Vagina (tissue), 2 donors: ENCODE measurements at regions not wholly inside any gene's neighbourhood (a gene's known extent, or its start where the extent isn't known, plus 50 kb on each side); places are given as distances from the start of the nearest gene placed in this dataset.

Experiments used
- DNase-seq, 2 donors: peaks; one replicate each; pipeline ENCODE4 v3.0.0-alpha.2; 2017; ENCODE audit errors: extremely low spot score in 2 of 2
- H3K27ac ChIP-seq: fragments of 200-600 bp; sonication (generic); one replicate; pipeline ENCODE4 v1.5.1; 2019
- H3K27me3 ChIP-seq: fragments of 200-600 bp; sonication (generic); one replicate; pipeline ENCODE4 v1.5.1; 2019
- H3K36me3 ChIP-seq, 2 donors: fragments of 200-600 bp; sonication (generic); one replicate each; pipeline ENCODE4 v1.5.1; 2017 to 2019
- H3K4me1 ChIP-seq: fragments of 200-600 bp; sonication (generic); one replicate; pipeline ENCODE4 v1.5.1; 2019
- H3K4me3 ChIP-seq, 2 donors: fragments of 200-600 bp; sonication (generic); 1 replicate in 1 of 2; 2 replicates in 1 of 2; pipeline ENCODE4 v1.5.1; 2016 to 2019
- H3K9me3 ChIP-seq: fragments of 200-600 bp; sonication (generic); one replicate; pipeline ENCODE4 v1.5.1; 2019
- CTCF ChIP-seq, 3 experiments: fragments of 450-650 bp in 2 of 3; fragments of 200-600 bp in 1 of 3; sonication (generic) in 1 of 3; IDR thresholded peaks; one replicate each; pipeline ENCODE4 v1.5.1; 2017 to 2019; ENCODE audit warnings: antibody characterized with exemption in 3 of 3, mild to moderate bottlenecking in 2 of 3, moderate library complexity in 2 of 3
- POLR2A ChIP-seq, 2 donors: fragments of 450-650 bp; IDR thresholded peaks; one replicate each; pipeline ENCODE4 v1.6.1; 2017; ENCODE audit warnings: antibody characterized with exemption in 2 of 2, mild to moderate bottlenecking in 2 of 2, moderate library complexity in 2 of 2
- POLR2AphosphoS5 ChIP-seq, 2 donors: sonication (generic); formaldehyde crosslinking; IDR thresholded peaks; one replicate each; pipeline ENCODE4 v1.9.0; 2017; ENCODE audit warnings: antibody characterized with exemption in 2 of 2, mild to moderate bottlenecking in 2 of 2, low read depth in 1 of 2; ENCODE audit not compliant: insufficient read depth in 1 of 2
- intact Hi-C: fragments of 100-400 bp; cut with DNase I; formaldehyde crosslinking; loops from one replicate; pipeline ENCODE4 v1.15.1; 2023

- no peaks in the 10 kb centered on the region for H3K27me3 ChIP-seq
- no peak overlapping the region for H3K27ac ChIP-seq
- DNase-seq, result no peak
- intact Hi-C loops, result no loop called here
- no peaks in the 10 kb centered on the region for H3K4me1 ChIP-seq
- H3K9me3 ChIP-seq, result no peaks in the 10 kb centered on the region
- H3K4me3 ChIP-seq, result no peak overlapping the region
- no peaks in the 10 kb centered on the region for H3K36me3 ChIP-seq
- TF ChIP-seq POLR2A (IDR thresholded peaks at IDR 0.05) (no peak), CTCF (IDR thresholded peaks at IDR 0.05) (no peak), POLR2AphosphoS5 (IDR thresholded peaks at IDR 0.05; ENCODE audit: insufficient read depth in 1 of 2, low read depth in 1 of 2) (no peak)
Measured at GRCh38 chr18:38520786-38521185, 955.2 kb upstream of the CELF4 start.

GRCh38 chr18:38502539-38502938 lies 936.9 kb upstream of the CELF4 start:
- no peaks in the 10 kb centered on the region for H3K4me1 ChIP-seq
- H3K27ac ChIP-seq, result no peak overlapping the region
- intact Hi-C loops, result no loop called here
- H3K27me3 ChIP-seq, result no peaks in the 10 kb centered on the region
- H3K36me3 ChIP-seq, result no peaks in the 10 kb centered on the region
- no peaks in the 10 kb centered on the region for H3K9me3 ChIP-seq
- no peak overlapping the region for H3K4me3 ChIP-seq
- TF ChIP-seq CTCF (IDR thresholded peaks at IDR 0.05) (no peak), POLR2AphosphoS5 (IDR thresholded peaks at IDR 0.05; ENCODE audit: insufficient read depth in 1 of 2, low read depth in 1 of 2) (no peak), POLR2A (IDR thresholded peaks at IDR 0.05) (no peak)
- DNase-seq, result no peak

DNA sequence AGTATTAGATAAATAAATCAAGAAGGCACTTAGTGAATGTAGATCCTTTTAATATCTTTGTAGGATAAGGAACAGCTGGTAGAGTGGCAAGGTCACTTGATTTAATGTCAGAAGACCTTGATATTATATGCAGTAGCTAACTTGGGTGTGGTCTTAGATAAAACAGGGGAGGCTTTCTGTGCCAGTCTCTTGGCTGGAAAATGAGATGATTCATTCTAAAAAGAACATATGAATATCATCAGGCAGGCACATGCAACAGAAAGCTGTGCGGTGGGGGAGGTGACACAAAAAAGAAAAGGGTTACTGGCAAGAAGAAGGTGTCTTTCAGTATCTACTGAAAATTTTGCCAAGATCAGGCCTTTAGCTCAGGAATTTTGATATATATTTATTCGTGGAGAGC lies 931.7 kb upstream of the CELF4 start:
- intact Hi-C loops, result no loop called here

DNA sequence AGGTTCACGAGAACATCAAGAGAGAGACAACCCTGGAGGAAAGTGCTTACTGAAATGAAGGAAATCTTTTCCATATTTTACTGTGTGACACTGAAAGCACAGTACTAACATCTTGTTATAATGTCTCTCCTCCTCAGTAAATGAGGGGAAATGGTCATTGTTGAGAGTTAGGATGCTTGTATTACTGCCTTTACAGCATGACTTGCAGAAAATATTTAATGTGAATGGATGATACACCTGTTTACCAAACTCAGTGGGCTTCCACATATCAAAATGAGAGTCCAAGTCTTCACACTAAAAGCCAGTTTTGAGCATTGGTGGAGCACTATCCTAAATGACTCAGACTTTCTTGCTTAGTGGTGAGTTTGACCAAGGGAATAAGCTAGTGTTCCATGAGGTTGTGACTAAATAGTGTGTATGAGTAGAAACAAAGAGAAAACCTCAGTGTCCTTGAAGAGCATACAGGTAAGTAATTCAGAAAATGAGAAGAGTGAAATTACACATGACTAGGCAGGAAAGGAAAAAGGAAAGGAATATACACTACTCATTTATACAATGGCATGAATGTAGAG lies 930.7 kb upstream of the CELF4 start:
- no peaks in the 10 kb centered on the region for H3K27me3 ChIP-seq
- no peak overlapping the region for H3K4me3 ChIP-seq
- no peaks in the 10 kb centered on the region for H3K9me3 ChIP-seq
- intact Hi-C loops, result no loop called here
- no peak for DNase-seq
- no peak overlapping the region for H3K27ac ChIP-seq
- H3K36me3 ChIP-seq, result no peaks in the 10 kb centered on the region
- H3K4me1 ChIP-seq, result no peaks in the 10 kb centered on the region
- TF ChIP-seq CTCF (IDR thresholded peaks at IDR 0.05) (no peak), POLR2AphosphoS5 (IDR thresholded peaks at IDR 0.05; ENCODE audit: insufficient read depth in 1 of 2, low read depth in 1 of 2) (no peak), POLR2A (IDR thresholded peaks at IDR 0.05) (no peak)

More for the DNA sequence above, 931.7 kb upstream of the CELF4 start:
- Histone ChIP-seq H3K36me3 (no peaks in the 10 kb centered on the region), H3K27me3 (no peaks in the 10 kb centered on the region), H3K9me3 (no peaks in the 10 kb centered on the region), H3K4me1 (no peaks in the 10 kb centered on the region), H3K4me3 (no peak overlapping the region), H3K27ac (no peak overlapping the region)
- DNase-seq, result no peak
- TF ChIP-seq POLR2A (IDR thresholded peaks at IDR 0.05) (no peak), CTCF (IDR thresholded peaks at IDR 0.05) (no peak)

GRCh38 chr18:38494065-38494464 lies 928.5 kb upstream of the CELF4 start:
- no peak for DNase-seq
- TF ChIP-seq POLR2A (IDR thresholded peaks at IDR 0.05) (no peak), POLR2AphosphoS5 (IDR thresholded peaks at IDR 0.05; ENCODE audit: insufficient read depth in 1 of 2, low read depth in 1 of 2) (no peak), CTCF (IDR thresholded peaks at IDR 0.05) (no peak)
- H3K4me3 ChIP-seq, result no peak overlapping the region
- no peaks in the 10 kb centered on the region for H3K27me3 ChIP-seq
- intact Hi-C loops, result no loop called here
- H3K4me1 ChIP-seq, result no peaks in the 10 kb centered on the region
- no peak overlapping the region for H3K27ac ChIP-seq
- no peaks in the 10 kb centered on the region for H3K9me3 ChIP-seq
- no peaks in the 10 kb centered on the region for H3K36me3 ChIP-seq
